Caco-2 (cell line): ENCODE measurements at regions not wholly inside any gene's neighbourhood (a gene's known extent, or its start where the extent isn't known, plus 50 kb on each side); places are given as distances from the start of the nearest gene placed in this dataset.
"Not testable (repeated sequence)": the region's sequence is repeated elsewhere in the genome, so short reads cannot be mapped to it uniquely, and the experiment has no call there.

Source experiments
- BruUV-seq: library from RNA; stranded (reverse); fragments of 400-500 nt; replicated peaks from 2 replicates; lab custom pipeline; 2021; lab: Mats Ljungman, UMichigan
- CTCF ChIA-PET: fragments of 300-600 bp; sonication (Branson Sonifier 250); formaldehyde crosslinking; loops from one replicate; lab custom pipeline; 2022; ENCODE audit warnings: antibody characterized with exemption; lab: Charles Lee
- POLR2A ChIA-PET: fragments of 300-600 bp; sonication (Branson Sonifier 250); formaldehyde crosslinking; loops from one replicate; lab custom pipeline; 2022; ENCODE audit warnings: antibody characterized with exemption; lab: Charles Lee
- DNase-seq, 2 experiments: peaks; one replicate each; pipeline versions ENCODE4 v3.0.0 to v3.0.0-alpha.2; 2020 to 2022
- H3K27me3 ChIP-seq: replicated peaks from 2 replicates; pipeline ENCODE4 v1.6.0; 2011; ENCODE audit warnings: low read length; ENCODE audit not compliant: control insufficient read depth, insufficient read depth
- H3K36me3 ChIP-seq: 2 replicates; pipeline ENCODE4 v1.5.1; 2011; ENCODE audit warnings: low read length; ENCODE audit not compliant: control insufficient read depth, insufficient read depth
- H3K4me1 ChIP-seq: fragments of 250-450 bp; sonication (Bioruptor Pico); 2 replicates; pipeline ENCODE4 v1.5.1; 2020; ENCODE audit warnings: mild to moderate bottlenecking
- H3K4me3 ChIP-seq: 2 replicates; pipeline ENCODE4 v1.5.1; 2011; ENCODE audit warnings: low read depth, mild to moderate bottlenecking, control low read depth, low read length
- H3K9me3 ChIP-seq: fragments of 250-450 bp; sonication (Bioruptor Pico); 2 replicates; pipeline ENCODE4 v1.5.1; 2020; ENCODE audit warnings: mild to moderate bottlenecking, moderate library complexity
- H3K27ac Mint-ChIP-seq: one replicate; pipeline ENCODE4 v1.8.0; 2022; ENCODE audit warnings: mixed read lengths; ENCODE audit not compliant: unreplicated experiment
- H3K27me3 Mint-ChIP-seq: one replicate; pipeline ENCODE4 v1.8.0; 2022; ENCODE audit warnings: mixed read lengths; ENCODE audit not compliant: insufficient read depth, unreplicated experiment
- H3K36me3 Mint-ChIP-seq: one replicate; pipeline ENCODE4 v1.8.0; 2022; ENCODE audit warnings: mild to moderate bottlenecking, mixed read lengths; ENCODE audit not compliant: insufficient read depth, unreplicated experiment
- H3K4me1 Mint-ChIP-seq: one replicate; pipeline ENCODE4 v1.8.0; 2022; ENCODE audit warnings: low read depth, mixed read lengths; ENCODE audit not compliant: unreplicated experiment
- H3K4me3 Mint-ChIP-seq: one replicate; pipeline ENCODE4 v1.8.0; 2022; ENCODE audit warnings: mild to moderate bottlenecking, moderate library complexity, mixed read lengths; ENCODE audit not compliant: unreplicated experiment
- H3K9me3 Mint-ChIP-seq: one replicate; pipeline ENCODE4 v1.8.0; 2022; ENCODE audit warnings: mixed read lengths; ENCODE audit not compliant: unreplicated experiment
- CTCF ChIP-seq, 2 experiments: fragments of 200-600 bp in 1 of 2; IDR thresholded peaks; 1 replicate in 1 of 2; 2 replicates in 1 of 2; pipeline versions ENCODE4 v1.5.1 to v1.8.0; 2011 to 2022; ENCODE audit warnings: antibody characterized with exemption in 1 of 2, control low read depth in 1 of 2, inconsistent platforms in 1 of 2, low read depth in 1 of 2, low read length in 1 of 2, mild to moderate bottlenecking in 1 of 2, moderate library complexity in 1 of 2; ENCODE audit not compliant: insufficient read depth in 1 of 2, severe bottlenecking in 1 of 2, unreplicated experiment in 1 of 2
- intact Hi-C: fragments of 100-400 bp; cut with micrococcal nuclease; formaldehyde crosslinking; loops from one replicate; pipeline ENCODE4 v1.10.0; 2022; ENCODE audit not compliant: unreplicated experiment

- no peak overlapping the region for H3K4me3 Mint-ChIP-seq
- TF ChIP-seq CTCF (IDR thresholded peaks at IDR 0.05; ENCODE audit: insufficient read depth in 1 of 2, low read depth in 1 of 2, low read length in 1 of 2, severe bottlenecking in 1 of 2, unreplicated experiment in 1 of 2): no peak
- no peak overlapping the region for H3K27ac Mint-ChIP-seq
- Histone ChIP-seq H3K36me3 (no peaks in the 10 kb centered on the region), H3K27me3 (no peaks in the 10 kb centered on the region), H3K4me3 (no peak overlapping the region), H3K4me1 (0 out of 2 replicates have a peak, but pooled peaks cover 1% of the 10 kb centered on the region), H3K9me3 (no peaks in the 10 kb centered on the region)
- POLR2A ChIA-PET: no interaction called here
- intact Hi-C loops: no loop called here
- DNase-seq: no peak
- H3K9me3 Mint-ChIP-seq: no peaks in the 10 kb centered on the region
- CTCF ChIA-PET: no interaction called here
- no TSS peak for BruUV-seq
- peaks cover 13% of the 10 kb centered on the region for H3K4me1 Mint-ChIP-seq
- H3K36me3 Mint-ChIP-seq: no peaks in the 10 kb centered on the region
- no peaks in the 10 kb centered on the region for H3K27me3 Mint-ChIP-seq
Measured at GRCh38 chr3:6060251-6060650, 800.7 kb upstream of the GRM7 start.

- Mint-ChIP-seq H3K4me1 (peaks cover 22% of the 10 kb centered on the region), H3K27me3 (no peaks in the 10 kb centered on the region), H3K4me3 (no peak overlapping the region), H3K9me3 (no peaks in the 10 kb centered on the region), H3K27ac (no peak overlapping the region), H3K36me3 (no peaks in the 10 kb centered on the region)
- BruUV-seq: no TSS peak
- H3K4me1 ChIP-seq: peaks cover 16% of the 10 kb centered on the region
- no peaks in the 10 kb centered on the region for H3K27me3 ChIP-seq
- intact Hi-C loops: no loop called here
- no peak for TF ChIP-seq CTCF (IDR thresholded peaks at IDR 0.05; ENCODE audit: insufficient read depth in 1 of 2, low read depth in 1 of 2, low read length in 1 of 2, severe bottlenecking in 1 of 2, unreplicated experiment in 1 of 2)
- POLR2A ChIA-PET: no interaction called here
- H3K36me3 ChIP-seq: no peaks in the 10 kb centered on the region
- no peak overlapping the region for H3K4me3 ChIP-seq
- DNase-seq: no peak
- CTCF ChIA-PET: no interaction called here
- no peaks in the 10 kb centered on the region for H3K9me3 ChIP-seq
Measured at GRCh38 chr3:6062261-6063187, 798.4 kb upstream of the GRM7 start.

GRCh38 chr3:6066397-6066796 lies 794.5 kb upstream of the GRM7 start:
- Mint-ChIP-seq H3K9me3 (no peaks in the 10 kb centered on the region), H3K27me3 (no peaks in the 10 kb centered on the region), H3K36me3 (no peaks in the 10 kb centered on the region), H3K4me3 (peak overlapping the region; percentile 78), H3K4me1 (peaks cover 15% of the 10 kb centered on the region), H3K27ac (peak overlapping the region; percentile 81)
- intact Hi-C loops: no loop called here
- no peak for DNase-seq
- ChIA-PET CTCF (no interaction called here), POLR2A (interaction anchor here (0.6 kb wide), 1 partner anchor 1573 kb away, joined by 5 read pairs; the partner anchor contains the start of gene ITPR1)
- TF ChIP-seq CTCF (IDR thresholded peaks at IDR 0.05; ENCODE audit: insufficient read depth in 1 of 2, low read depth in 1 of 2, low read length in 1 of 2, severe bottlenecking in 1 of 2, unreplicated experiment in 1 of 2): no peak
- H3K36me3 ChIP-seq: no peaks in the 10 kb centered on the region
- BruUV-seq: no TSS peak
- H3K4me3 ChIP-seq: 0 out of 2 replicates have a peak overlapping the region, but pooled peaks have one; percentile 5
- H3K9me3 ChIP-seq: no peaks in the 10 kb centered on the region
- no peaks in the 10 kb centered on the region for H3K27me3 ChIP-seq
- H3K4me1 ChIP-seq: peaks cover 16% of the 10 kb centered on the region

GRCh38 chr3:6066868-6067578 lies 793.9 kb upstream of the GRM7 start:
- H3K27ac Mint-ChIP-seq: peak overlapping the region; percentile 81
- intact Hi-C loops, H3K9me3 Mint-ChIP-seq, BruUV-seq, H3K36me3 ChIP-seq, CTCF ChIA-PET, H3K27me3 Mint-ChIP-seq, H3K36me3 Mint-ChIP-seq, H3K9me3 ChIP-seq, H3K27me3 ChIP-seq: not testable (repeated sequence)
- Histone ChIP-seq H3K4me1 (peaks cover 16% of the 10 kb centered on the region), H3K4me3 (peak overlapping the region; percentile 17)
- peak overlapping the region; percentile 78 for H3K4me3 Mint-ChIP-seq
- H3K4me1 Mint-ChIP-seq: peaks cover 15% of the 10 kb centered on the region
- peak; percentile 58 to 75 for DNase-seq
- POLR2A ChIA-PET: interaction anchor here (0.6 kb wide), 1 partner anchor 1574 kb away, joined by 5 read pairs; the partner anchor contains the start of gene ITPR1
